ENCODE measurements at regions not wholly inside any gene's neighbourhood (a gene's known extent, or its start where the extent isn't known, plus 50 kb on each side); places are given as distances from the start of the nearest gene placed in this dataset.

- peak overlapping the region; percentile 55; the same call in 1 of the 2 replicates for H3K18ac ChIP-seq (ENCODE audit: extremely low read depth, low read length)
- peaks cover 0 to 3% (median 0%) of the 10 kb centered on the region in 4 experiments; a peak in 3 of 8 replicates for H3K36me3 ChIP-seq (ENCODE audit: control insufficient read depth in 2 of 4, insufficient read depth in 4 of 4, low read length in 3 of 4)
- no peak overlapping the region for H4K8ac ChIP-seq (ENCODE audit: extremely low read depth, insufficient read depth, low read length)
- no peak overlapping the region for H2AK5ac ChIP-seq (ENCODE audit: low read depth, low read length)
- no peak overlapping the region for H3K4me3 ChIP-seq (ENCODE audit: extremely low read depth in 1 of 4, insufficient read depth in 2 of 4, low read depth in 3 of 4, low read length in 4 of 4)
- peak overlapping the region in 1 of 2 experiments; percentile 22; a peak in 1 of 4 replicates for H3K4me2 ChIP-seq (ENCODE audit: insufficient read depth in 1 of 2, low read depth in 2 of 2, low read length in 2 of 2)
- DNase-seq (ENCODE audit: low read depth in 1 of 2, low spot score in 2 of 2) (no peak), FAIRE-seq (no peak)
- peak overlapping the region; percentile 4 for H4K5ac ChIP-seq (ENCODE audit: insufficient read length, low read depth, low read length)
- no peaks in the 10 kb centered on the region for H3K27me3 ChIP-seq (replicated peaks in 1 of 4; ENCODE audit: control insufficient read depth in 3 of 4, extremely low read depth in 1 of 4, insufficient read depth in 3 of 4, low read length in 3 of 4)
- no peak overlapping the region for H3K27ac ChIP-seq (ENCODE audit: low read depth, low read length)
- WGBS, 2 experiments (ENCODE audit: extremely low coverage in 1 of 2, insufficient coverage in 1 of 2, insufficient read length in 1 of 2, insufficient replicate concordance in 2 of 2, low coverage in 1 of 2, low lambda C conversion rate in 2 of 2, missing lambda C conversion rate in 1 of 2), result 85% methylated on average over 3 of the region's 3 CpGs; no CpG with 5 or more reads in 1 of the 2 experiments
- no peak overlapping the region for H3K4ac ChIP-seq (replicated peaks; ENCODE audit: insufficient read length, low read depth, low read length)
- no peak overlapping the region for H3K14ac ChIP-seq (ENCODE audit: insufficient read length)
- H4K91ac ChIP-seq (replicated peaks; ENCODE audit: insufficient read length, low read length), result no peak overlapping the region
- H2BK20ac ChIP-seq (ENCODE audit: low read length), result peak overlapping the region; percentile 24; the same call in 1 of the 2 replicates
- peak overlapping the region; percentile 35 for H2BK120ac ChIP-seq (replicated peaks; ENCODE audit: low read depth, low read length)
- 0 out of 2 replicates have a peak overlapping the region, but pooled peaks have one; percentile 1 for H2BK12ac ChIP-seq (ENCODE audit: low read depth, low read length)
- no peak overlapping the region for H3K56ac ChIP-seq (replicated peaks; ENCODE audit: insufficient read length, low read depth, low read length)
- POLR2A ChIA-PET (ENCODE audit: partially characterized antibody), result interaction anchor here (0.6 to 1.1 kb wide), 2 partner anchors 27 to 48 kb away, joined by 3 to 5 read pairs; no protein-coding TSS in a partner anchor
- H2BK15ac ChIP-seq (ENCODE audit: low read length), result no peak overlapping the region
- peaks cover 5 to 30% (median 24%) of the 10 kb centered on the region in 4 experiments for H3K4me1 ChIP-seq (replicated peaks in 1 of 4; ENCODE audit: control insufficient read depth in 3 of 4, insufficient read depth in 4 of 4, low read length in 3 of 4)
- H3K79me2 ChIP-seq (ENCODE audit: control insufficient read depth in 1 of 2, insufficient read depth in 2 of 2, low read length in 2 of 2), result peaks cover 0 to 44% of the 10 kb centered on the region in 2 experiments; a peak in 3 of 4 replicates
- no peaks in the 10 kb centered on the region for H3K23me2 ChIP-seq (ENCODE audit: low read depth, low read length)
- no peak overlapping the region for H3K9ac ChIP-seq (replicated peaks in 1 of 4; ENCODE audit: extremely low read depth in 1 of 4, low read depth in 3 of 4, low read length in 3 of 4)
- no peaks in the 10 kb centered on the region; the same call in 1 of the 2 replicates for H3K79me1 ChIP-seq (ENCODE audit: low read depth, low read length)
- no peak for TF ChIP-seq RXRA (IDR thresholded peaks at IDR 0.05; ENCODE audit: insufficient read depth, low read depth, low read length)
- no peak for TF ChIP-seq MAFK (IDR thresholded peaks at IDR 0.05; ENCODE audit: low read depth, low read length)
- TF ChIP-seq CEBPB (IDR thresholded peaks at IDR 0.05; ENCODE audit: low read depth, low read length), result no peak
- TF ChIP-seq KDM4A (IDR thresholded peaks at IDR 0.05; ENCODE audit: low read depth, low read length, severe bottlenecking), result no peak
- no peak for TF ChIP-seq HDAC6 (IDR thresholded peaks at IDR 0.05; ENCODE audit: low read depth, low read length)
- TF ChIP-seq SIRT6 (IDR thresholded peaks at IDR 0.05; ENCODE audit: low read length), result no peak
- no peak for TF ChIP-seq HDAC2 (IDR thresholded peaks at IDR 0.05; ENCODE audit: borderline replicate concordance in 1 of 2, low read depth in 2 of 2, low read length in 2 of 2)
- TF ChIP-seq YY1 (IDR thresholded peaks at IDR 0.05; ENCODE audit: low read depth, low read length), result no peak
- H2BK5ac ChIP-seq (ENCODE audit: low read depth, low read length), result no peak overlapping the region
- H3K9me3 ChIP-seq (ENCODE audit: insufficient read depth in 2 of 2, low read depth in 1 of 2, low read length in 1 of 2), result no peaks in the 10 kb centered on the region
- H4K20me1 ChIP-seq (replicated peaks in 1 of 2; ENCODE audit: control insufficient read depth in 1 of 2, insufficient read depth in 2 of 2, low read length in 2 of 2), result no peaks in the 10 kb centered on the region
- no peak overlapping the region for H3K23ac ChIP-seq (ENCODE audit: insufficient read length)
- CTCF ChIA-PET (ENCODE audit: partially characterized antibody), result interaction anchor here (1.3 to 1.6 kb wide), 2 partner anchors 10 to 25 kb away, joined by 3 to 6 read pairs; no protein-coding TSS in a partner anchor
- H2AFZ ChIP-seq (ENCODE audit: low read length), result no peak overlapping the region
These were observed 236.2 kb downstream of the SKIDA1 start for GRCh38 chr10:21289271-21289670.
